GM18502 (cell line): ENCODE measurements at regions not wholly inside any gene's neighbourhood (a gene's known extent, or its start where the extent isn't known, plus 50 kb on each side); places are given as distances from the start of the nearest gene placed in this dataset.
"Not testable (repeated sequence)": the region's sequence is repeated elsewhere in the genome, so short reads cannot be mapped to it uniquely, and the experiment has no call there.

Experiments used
- ATAC-seq: cut with Tn5 transposase; IDR thresholded peaks from one replicate; pipeline ENCODE4 v1.9.1; 2021; ENCODE audit warnings: mild to moderate bottlenecking; ENCODE audit not compliant: unreplicated experiment, poor library complexity

DNA sequence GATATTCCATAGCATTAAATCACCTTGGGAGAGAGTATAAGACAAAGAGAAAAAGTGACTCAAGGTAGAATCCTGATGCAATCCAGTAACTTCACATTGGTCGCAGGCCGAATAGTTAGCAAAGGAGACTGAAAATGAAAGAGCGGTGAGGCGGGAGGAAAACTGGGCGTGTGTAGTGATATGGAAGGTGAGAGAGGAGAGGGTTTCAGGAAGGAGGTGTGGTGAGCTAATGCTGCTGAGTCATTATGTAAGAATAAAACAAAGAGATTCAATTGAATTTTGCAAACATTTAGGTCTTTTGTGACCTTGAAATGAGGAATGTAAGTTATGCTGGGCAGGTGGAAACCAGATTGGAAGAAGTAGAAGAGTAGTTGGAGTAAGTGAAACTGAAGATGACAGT lies 235.3 kb downstream of the C3orf38 start:
- ATAC-seq, result peak; percentile 85

DNA sequence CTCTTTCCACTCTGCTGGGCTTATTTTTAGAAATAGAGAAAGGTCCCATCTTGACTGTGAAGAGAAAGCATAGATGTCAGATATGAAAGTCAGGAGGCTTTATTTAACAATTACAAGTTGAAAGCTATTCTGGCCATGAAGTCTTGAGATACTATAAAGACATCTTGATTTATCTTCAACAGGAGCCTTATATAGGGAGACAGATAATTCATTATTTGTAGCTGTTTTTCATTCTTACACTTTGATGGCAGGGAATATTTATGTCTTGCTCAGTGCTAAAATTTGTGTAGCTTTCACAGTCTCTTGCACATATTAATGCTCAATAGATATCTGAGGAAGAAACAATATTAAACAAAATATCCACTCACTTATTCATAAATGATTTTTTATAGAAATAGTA lies 248.8 kb downstream of the C3orf38 start:
- ATAC-seq, result no peak

DNA sequence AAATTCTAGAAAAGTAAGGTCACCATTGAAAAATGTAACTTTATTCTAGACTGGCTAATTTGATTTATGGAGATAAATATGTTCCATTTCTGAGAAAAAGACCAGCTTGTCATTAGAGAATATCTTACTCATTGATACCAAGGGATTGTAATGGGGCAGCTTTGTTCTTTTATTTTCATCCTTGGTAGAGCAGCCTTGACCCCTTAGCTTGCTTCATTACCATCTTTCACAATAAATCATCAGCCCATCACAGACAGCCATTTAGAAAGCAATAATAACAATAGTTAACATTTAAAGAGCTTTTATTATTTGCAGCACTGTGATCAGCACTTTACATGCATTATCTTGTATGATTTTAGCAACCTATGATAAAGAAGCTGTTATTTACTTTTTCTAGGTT lies 253.6 kb downstream of the C3orf38 start:
- ATAC-seq, result no peak

DNA sequence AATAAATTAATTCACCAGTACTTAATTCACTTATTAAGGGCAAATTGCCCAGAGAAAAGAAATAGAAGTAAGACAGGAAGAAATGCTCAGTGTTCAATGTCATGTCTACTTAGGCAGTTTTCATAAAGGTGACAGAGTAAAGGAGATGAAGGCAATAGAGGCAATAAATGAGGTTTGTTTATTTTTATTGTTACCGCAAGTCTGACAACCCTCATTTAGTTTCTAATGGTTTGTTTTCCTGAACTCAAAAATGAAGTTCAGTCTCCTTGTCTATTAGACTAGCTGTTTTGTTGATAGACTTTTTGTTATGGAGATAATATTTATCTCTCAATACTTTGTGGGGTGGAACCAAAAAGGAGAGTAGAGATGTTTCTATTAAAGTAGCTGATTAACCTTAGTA lies 258.3 kb downstream of the C3orf38 start:
- ATAC-seq, result no peak

DNA sequence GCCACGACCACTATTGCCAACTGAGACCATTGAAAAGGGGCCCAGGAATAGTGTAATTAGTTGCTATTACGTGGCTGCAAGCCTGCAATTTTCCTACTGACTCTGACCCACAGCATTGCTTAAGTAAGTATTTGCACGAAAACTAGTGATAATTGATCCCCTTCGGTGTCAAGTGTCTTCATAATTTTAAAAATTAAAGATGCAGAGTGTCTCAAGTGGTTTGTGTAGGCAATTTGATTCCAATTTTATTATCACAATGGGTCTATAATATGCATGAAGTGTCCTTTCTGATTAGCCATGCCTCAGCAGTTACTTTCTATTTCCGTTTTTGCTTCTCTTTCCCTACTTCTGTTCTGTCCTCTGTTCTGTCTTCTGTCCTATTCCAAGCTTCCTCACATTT lies 259.2 kb downstream of the C3orf38 start:
- ATAC-seq, result no peak

DNA sequence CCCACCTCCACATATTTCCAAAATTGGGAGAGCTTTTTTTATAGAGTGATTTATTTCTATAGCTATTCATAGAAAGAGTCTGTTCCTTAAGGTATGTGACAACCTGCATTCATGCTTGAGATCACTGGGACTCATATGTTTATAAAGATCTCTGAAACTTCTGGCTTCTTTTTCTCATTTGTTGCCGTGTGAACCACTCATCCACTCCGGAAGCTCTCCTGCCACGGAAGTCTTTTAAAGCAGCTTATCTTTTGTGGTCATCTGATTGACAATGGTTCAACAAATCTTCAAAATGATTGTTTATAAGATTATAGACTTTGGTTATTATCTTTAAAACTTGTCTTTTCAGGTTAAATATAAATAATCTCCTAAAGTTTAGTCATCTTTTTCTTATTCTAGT lies 260.5 kb downstream of the C3orf38 start:
- ATAC-seq, result no peak

DNA sequence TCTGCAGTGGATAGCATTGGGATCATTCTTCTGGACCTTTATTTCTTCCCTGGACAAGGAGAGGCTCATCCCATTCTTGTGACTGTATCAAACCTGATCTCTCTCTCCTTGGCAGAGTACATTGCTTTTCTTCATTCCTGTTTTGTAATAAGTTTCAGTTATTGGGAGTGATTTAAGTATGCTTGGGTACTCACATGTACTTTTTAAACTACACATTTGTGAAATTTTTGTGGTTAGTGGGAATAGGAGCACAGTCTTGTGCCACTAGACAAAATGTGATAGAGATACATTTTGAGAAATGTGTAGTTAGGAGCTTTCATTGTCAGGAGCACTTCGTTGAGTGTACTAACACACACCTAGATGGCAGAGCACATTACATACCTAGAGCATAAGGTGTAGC lies 262.6 kb downstream of the C3orf38 start:
- no peak for ATAC-seq

DNA sequence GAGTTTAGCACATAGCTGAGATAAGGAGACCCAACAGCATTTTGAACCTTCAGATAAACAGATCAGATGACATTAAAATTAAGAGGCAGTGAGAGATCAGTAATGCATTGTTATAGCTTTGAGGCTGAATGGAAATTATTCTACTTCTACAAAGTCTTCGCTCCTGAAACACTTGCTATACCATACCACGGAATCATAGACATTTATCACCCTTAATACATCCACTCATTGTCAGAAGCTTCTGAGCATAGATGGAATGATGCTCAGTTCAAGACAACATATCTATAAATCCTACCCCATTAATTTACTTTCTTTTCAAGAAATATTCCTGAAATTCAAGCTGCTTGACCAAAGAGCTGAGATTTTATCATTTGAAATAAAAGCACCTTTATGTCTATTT lies 266.7 kb downstream of the C3orf38 start:
- ATAC-seq, result no peak

DNA sequence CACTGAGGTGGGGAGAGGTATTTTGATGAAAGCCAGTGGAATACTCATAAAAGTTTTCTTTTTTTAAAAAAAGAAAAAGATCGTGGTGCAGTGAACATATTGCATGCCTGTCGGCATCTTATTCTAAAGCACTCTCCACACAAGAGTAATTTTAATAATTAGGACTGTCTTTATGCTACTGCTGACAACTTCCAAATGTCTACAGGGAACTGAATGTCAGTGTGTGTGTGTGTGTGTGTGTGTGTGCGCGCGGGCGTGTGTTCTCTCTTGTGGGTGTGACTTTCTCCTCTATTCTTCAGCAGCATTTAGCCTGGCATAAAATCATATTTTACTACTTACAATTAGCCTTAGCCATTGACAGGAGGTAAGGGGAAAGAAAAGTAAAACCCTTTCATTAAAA lies 268.5 kb downstream of the C3orf38 start:
- ATAC-seq, result no peak

DNA sequence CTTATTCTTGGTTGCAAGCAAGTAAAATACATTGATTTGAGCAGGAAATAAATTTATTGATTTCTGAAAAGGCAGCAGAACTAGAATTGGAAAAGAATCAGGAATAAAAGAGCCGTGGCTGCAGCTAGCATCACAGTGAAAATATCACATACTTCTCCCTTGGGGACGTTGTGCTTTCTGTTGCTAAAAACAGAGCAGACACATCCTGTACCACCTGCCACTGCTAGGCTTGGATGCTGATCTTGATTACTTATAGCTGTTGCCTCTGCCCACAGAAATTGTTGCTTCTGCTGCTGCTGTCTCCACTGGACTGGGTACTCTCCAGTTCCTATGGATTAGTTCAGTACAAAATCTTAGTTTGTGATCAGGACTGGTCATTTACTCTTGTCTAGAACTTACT lies 283.8 kb downstream of the C3orf38 start:
- peak; percentile 99 for ATAC-seq

DNA sequence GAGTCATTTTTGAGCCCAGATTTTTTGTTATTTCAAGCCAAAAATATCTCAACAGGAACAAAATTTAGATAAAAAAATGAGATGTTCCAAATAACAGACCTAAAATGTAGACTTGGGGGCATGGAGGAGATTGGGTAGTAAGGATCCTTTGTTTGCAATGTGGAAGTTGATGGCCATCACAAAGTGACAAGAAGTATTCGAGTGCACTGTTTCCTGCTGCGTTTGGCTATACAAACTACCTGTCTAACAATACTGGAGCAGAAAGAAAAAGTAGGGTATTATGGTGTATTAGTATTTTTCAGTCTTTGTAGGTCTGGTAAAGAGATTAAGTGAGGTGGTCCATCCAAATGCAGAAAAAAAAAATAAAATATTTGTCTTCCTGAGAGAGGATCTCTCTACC lies 284.2 kb downstream of the C3orf38 start:
- ATAC-seq, result peak; percentile 42

DNA sequence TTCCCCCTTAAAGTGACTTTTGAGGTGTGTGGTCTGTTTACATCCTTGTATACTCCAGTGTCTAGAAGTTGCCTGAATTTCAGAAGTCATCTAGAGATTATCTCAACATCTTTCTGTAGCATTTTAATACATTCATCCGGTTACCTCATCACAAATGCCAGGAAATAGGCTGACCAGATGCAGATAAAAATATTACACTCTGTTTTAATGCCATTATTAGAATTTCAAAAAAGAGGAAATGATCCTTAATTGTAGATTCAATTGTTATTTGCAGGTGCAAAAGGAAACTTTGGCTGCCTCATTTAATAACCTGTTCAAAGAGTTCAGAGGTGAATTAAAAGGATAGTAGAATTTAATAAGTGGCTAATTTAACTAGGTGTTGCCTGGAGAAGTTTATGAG lies 290.9 kb downstream of the C3orf38 start:
- peak; percentile 72 for ATAC-seq

DNA sequence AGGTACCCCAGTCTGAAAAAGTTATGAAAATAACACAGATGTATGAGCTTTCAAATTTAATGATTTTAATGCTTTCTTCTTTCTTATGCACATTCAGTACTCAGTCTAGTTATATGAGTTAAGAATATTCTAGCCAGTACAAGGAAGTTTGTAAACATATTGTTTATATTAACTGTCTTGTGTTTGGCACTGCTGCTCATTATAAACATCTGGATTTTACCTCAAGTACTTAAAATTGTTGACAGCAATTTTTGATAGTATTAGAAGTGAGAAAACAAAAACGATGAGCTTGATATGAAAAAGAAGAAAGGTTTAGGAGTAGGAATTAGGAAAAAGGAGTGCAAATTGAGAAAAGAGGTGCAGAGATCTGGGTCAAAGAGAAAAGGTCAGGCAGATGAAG lies 293.3 kb downstream of the C3orf38 start:
- ATAC-seq, result no peak

DNA sequence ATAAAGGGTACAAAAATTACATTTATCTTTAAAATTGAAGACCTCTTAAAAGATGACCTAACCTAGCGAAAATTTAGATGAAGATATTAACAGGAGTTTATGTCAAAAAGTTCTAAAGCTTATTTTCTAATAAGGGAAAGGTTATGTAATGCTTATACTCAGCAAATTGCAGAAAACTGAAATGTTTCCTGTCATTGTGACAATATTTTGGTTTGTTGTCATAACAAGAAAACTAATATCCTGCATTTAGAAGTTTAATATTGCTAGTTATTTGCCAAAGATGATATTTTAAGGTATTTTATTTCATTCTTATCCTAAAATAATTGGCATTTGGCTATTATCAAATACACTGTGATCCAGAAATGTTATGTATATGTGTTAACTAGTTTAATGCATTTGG lies 294.5 kb downstream of the C3orf38 start:
- no peak for ATAC-seq

DNA sequence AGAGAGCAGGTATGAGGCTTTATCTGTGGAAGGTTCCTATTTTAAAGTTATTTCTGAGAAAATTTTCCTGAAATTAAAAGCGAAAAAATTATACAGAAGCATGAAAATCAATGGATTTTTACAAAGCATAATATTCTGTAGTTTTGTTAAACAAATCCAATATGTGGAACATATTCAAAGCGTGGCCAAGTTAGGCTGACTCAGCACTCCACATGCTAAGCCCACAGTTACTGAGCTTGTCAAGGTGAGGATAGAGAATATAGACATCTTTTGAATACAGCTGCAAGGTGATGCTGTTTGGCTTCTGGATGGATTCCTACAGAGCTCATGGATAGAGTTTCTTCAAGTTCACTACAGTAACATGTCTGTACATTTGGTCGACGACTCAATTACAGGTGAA lies 302.5 kb downstream of the C3orf38 start:
- ATAC-seq, result no peak

DNA sequence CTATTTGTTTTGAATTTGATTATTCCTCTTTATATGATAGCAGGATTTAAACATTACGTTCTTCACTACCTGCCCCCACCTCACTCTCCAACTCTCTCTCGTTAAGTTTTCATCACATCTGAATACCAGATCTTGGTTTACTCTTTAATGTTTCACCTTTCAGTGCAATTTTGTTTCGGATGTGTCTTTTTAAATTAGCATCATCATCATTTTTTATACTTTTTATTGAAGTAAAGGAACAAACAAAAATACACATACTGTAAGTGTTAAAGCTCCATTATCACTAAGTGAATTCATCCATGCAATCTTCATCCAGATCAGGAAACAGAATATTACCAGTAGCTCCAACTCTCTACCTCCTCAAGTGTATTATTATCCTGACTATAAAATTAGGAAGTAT lies 310.6 kb downstream of the C3orf38 start:
- ATAC-seq, result no peak

DNA sequence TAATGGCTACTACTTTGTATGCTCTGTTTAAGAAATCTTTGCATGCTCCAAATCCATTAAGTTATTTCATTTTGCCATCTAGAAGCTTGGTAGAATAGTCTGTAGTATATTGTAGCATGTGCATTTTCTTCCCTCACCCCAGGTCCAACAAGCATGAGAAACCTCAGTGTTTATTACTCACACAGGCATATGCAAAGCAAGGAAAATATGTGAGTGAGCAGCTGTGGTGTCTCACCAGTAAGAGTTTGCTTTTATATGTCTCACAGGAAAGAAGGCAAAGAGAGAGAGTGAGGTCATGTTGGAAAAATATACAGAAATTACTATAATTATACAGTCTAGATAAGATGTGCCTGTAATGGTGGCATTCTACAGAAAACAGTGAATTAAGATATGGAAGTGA lies 312.5 kb downstream of the C3orf38 start:
- ATAC-seq, result no peak

DNA sequence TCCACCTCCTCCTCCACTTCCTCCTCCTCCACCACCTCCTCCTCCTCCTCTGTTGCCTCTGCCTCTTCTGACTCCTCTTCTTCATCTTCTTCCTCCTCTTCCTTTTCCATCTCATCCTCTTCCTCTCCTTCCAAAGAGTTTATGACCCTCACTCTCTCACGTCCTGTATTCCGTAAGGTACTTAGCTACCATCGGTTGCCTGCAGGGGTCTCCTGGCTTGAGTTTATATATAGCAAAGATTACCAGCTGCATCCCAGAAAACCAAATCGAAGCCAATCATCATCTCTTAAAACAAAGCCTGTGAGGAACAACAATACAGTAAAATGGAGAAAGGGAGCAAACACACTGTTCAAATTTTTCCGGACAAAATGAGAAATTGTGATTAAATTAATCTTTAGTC lies 317.4 kb downstream of the C3orf38 start:
- ATAC-seq, result no peak

DNA sequence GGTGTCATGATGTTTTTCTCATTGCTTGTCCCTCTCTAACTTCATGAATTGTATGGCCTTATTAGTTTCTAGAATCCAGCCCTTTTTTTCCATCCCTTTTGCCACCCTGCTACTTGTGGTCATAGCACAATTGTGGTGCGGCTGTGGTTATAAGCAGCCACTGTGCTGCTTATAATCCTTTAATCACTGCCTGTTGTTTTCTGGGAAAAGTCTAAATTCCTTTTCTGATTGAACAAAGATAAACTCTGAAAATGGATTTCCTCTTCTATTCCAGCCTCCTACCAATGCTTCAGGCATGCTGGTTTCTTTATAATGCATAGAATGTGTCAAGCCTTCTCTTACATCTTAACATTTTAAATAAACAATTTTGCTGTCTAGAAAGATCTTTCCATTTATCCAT lies 319.5 kb downstream of the C3orf38 start:
- no peak for ATAC-seq

DNA sequence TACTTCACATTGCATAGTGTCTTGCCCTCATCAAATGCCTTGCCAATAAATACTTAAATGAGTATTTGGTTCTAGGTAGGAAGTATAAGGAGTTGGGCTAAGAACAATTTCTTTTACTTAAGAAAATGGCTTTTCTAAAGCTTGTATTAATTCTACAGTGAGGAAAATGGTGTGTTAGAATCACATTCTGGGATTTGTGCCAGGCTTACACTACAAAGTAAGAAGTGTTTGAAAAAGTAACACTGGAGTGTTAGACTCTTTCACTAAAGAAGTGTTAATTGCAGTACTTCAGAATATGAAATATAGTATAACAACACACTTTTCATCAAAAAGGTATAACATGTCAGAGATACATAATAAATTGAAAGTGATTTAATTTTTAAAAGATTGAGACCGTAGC lies 328.7 kb downstream of the C3orf38 start:
- no peak for ATAC-seq

DNA sequence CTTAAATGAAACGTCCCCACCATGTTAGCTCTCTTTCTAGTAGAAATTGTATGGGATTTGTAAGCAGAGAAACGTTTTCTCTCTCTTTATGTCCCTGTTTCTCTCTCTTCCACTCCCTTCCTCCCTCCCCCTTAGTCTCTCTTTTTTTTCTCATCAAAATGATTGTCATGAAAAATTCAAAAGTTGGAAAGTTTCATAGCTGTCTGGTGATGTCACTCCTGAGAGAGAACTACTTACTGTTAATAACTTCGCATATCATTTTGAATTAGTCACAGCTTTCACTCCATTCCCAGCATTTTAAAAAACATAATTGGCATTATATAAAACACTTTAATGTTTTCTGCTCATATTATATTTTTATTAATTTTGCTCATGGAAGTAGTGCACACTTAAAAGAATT lies 331.1 kb downstream of the C3orf38 start:
- ATAC-seq, result no peak

DNA sequence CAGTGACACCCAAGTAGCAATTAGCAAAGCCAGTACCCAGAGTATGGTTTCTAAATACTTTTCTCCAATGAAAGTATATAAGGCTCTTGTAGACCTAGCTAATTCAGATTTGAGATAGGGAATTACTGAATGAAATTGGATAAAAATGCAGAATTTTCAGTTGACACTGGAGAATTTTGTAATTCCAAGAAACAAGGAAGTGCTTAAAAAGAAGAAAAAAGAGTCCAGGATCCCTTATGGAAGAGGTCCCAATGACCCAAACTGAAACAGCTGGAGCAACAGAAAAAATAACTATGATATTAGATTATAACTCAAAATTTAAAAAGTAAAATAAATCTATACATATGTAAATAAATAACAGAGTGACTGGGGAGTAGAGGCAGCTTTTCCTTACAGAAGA lies 335.2 kb downstream of the C3orf38 start:
- ATAC-seq, result no peak

DNA sequence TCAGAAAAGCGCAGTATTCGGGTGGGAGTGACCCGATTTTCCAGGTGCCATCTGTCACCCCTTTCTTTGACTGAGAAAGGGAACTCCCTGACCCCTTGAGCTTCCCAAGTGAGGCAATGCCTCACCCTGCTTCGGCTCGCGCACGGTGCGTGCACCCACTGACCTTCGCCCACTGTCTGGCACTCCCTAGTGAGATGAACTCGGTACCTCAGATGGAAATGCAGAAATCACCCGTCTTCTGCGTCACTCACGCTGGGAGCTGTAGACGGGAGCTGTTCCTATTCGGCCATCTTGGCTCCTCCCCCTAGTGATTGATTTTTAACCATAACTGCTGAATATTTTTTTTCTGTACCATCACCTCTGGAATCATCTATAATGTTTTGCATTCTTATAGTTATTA lies 359.1 kb downstream of the C3orf38 start:
- not testable (repeated sequence) for ATAC-seq
